HG03280 (cell line): ENCODE measurements at regions not wholly inside any gene's neighbourhood (a gene's known extent, or its start where the extent isn't known, plus 50 kb on each side); places are given as distances from the start of the nearest gene placed in this dataset.
A peak's percentile ranks its signal among the peaks of the same experiment; 100 is the strongest.

Experiments
- ATAC-seq: cut with Tn5 transposase; IDR thresholded peaks from one replicate; pipeline ENCODE4 v1.9.1; 2021; ENCODE audit warnings: mild to moderate bottlenecking, moderate library complexity; ENCODE audit not compliant: unreplicated experiment

GRCh38 chr7:119350334-119350733 lies 922.6 kb upstream of the KCND2 start:
- no peak for ATAC-seq

- ATAC-seq: no peak
Measured at GRCh38 chr7:119351320-119351719, 921.7 kb upstream of the KCND2 start.

- no peak for ATAC-seq
Measured at GRCh38 chr7:119374436-119374835, 898.5 kb upstream of the KCND2 start.

- no peak for ATAC-seq
Measured at GRCh38 chr7:119377861-119378260, 895.1 kb upstream of the KCND2 start.

DNA sequence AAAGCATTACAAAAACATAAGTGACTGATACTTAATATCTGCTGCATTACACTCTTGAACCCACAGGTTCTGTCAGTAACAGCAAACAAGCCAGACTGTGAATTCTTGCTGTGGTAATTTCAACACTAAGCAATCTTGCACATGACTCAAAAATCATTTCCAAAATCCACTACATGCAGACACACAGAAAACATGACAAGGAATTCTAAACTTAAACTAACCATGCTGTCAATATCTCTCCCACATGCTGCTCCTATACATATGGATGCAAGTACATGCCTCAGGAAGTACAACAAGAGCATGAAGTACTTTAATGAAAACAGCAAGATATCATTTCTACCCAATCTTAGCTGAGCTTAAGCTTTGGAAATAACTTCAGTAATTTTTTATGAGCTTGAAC lies 890.2 kb upstream of the KCND2 start:
- ATAC-seq: no peak

GRCh38 chr7:119395024-119395423 lies 878.0 kb upstream of the KCND2 start:
- no peak for ATAC-seq

GRCh38 chr7:119397156-119397555 lies 875.8 kb upstream of the KCND2 start:
- ATAC-seq: peak; percentile 80

DNA sequence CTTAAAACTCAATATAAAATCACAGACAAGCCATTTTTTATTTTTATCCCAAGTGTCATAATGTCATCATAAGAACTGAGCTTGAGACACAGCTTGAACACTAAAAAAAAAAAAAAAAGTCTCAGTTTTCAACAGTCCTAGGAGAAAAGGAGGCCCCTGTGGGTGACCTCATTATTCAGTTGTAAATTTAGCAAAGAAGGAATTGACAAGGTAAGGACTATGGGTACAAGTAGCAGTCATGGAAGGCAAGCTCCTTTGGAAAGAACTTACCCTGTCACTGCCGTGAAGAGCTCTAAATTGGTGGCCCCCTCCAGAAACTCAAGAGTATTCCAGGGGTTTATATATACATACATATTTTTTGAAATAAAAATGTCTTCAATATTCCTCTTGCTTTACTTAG lies 864.4 kb upstream of the KCND2 start:
- ATAC-seq: no peak

DNA sequence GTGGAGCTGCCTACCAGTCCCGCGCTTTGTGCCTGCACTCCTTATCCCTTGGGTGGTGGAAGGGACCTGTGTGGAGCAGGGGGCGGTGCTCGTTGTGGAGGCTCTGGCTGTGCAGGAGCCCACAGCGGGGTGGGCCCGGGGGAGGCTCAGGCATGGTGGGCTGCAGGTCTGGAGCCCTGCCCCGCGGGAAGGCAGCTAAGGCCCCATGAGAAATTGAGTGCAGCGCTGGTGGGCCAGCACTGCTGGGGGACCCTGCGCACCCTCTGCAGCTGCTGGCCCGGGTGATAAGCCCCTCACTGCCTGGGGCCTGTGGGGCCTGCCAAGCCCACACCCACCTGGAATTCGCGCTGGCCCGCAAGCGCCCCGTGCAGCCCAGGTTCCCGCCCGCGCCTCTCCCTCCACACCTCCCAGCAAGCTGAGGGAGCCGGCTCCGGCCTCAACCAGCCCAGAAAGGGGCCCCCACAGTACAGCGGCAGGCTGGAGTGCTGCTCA lies 859.6 kb upstream of the KCND2 start:
- no peak for ATAC-seq

DNA sequence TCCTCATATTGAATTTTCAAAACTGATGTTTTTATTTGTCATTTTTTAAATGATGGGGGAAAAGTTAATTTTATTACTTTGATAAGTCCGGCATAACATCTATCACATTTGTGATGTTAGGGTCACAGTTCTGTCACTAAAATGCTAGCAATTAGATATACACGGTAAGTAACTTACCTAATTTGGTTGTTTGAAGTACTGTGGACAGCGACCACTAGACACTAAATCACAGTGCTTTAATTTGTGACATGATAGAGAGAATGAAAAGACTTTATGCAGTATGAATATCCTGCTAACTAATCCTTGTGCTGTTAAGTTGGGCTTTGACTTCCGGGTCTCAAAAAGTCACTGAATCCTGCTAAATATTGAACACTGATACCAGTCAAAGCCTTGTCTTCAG lies 857.3 kb upstream of the KCND2 start:
- no peak for ATAC-seq

- no peak for ATAC-seq
Measured at GRCh38 chr7:119421657-119422056, 851.3 kb upstream of the KCND2 start.

GRCh38 chr7:119436882-119437281 lies 836.1 kb upstream of the KCND2 start:
- peak; percentile 50 for ATAC-seq

- no peak for ATAC-seq
Measured at GRCh38 chr7:119438315-119438714, 834.7 kb upstream of the KCND2 start.

DNA sequence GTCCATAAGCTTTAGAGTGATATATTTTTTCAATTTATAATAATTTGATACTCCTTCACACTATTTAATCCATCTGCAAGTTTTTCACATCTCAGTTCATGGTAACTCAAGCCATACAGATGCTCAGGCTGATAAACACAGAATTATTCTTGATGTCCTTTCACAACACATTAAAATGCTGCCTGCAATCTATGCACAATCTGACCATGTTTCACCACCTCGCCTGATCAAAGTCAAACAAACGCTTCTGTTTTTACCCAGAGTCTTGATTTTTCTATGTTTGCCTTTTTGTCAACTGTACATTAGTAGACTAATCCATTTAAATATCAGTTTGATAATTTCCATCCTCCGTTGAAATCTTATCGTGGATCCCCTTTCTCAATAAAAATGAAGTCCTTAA lies 833.8 kb upstream of the KCND2 start:
- ATAC-seq: no peak

DNA sequence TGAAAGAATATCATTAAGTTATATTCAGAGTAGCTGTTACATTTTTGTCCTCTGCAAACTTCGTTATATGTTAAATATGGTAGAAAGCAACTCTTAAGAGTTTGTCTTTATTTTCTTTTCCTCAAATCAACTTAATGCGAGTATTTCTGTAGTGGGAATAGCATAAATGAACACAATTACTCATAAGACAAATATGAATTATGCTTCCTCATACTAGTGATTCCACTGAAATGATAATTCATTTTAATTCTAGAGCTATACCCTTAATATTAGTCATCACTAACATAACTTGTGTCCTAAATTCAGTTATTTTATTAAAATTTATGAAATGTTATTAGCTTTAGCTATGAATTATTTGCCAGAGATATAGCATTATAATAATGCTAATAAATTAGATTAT lies 820.6 kb upstream of the KCND2 start:
- ATAC-seq: no peak

DNA sequence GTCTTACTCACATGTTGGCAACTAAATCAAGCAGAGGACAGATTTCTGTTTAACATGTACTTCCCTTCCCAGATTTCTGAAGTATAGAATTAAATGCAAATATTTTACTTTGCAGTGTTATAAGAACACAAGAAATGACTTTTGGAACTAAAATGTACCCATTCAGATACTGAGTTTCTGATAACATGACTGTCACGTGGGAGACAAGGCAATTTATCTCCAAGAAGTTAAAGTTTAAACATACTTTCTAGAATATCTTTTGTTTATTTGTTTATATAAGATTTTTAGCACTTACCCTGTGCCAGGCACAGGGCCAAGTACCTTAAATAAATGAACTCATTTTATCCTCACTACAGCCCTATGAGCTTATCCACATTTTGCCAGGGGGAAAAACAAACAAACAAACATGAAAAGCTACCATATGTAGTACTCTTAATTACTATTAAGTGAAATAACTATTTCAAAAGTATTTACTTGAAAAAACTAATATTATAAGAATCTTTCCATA lies 807.1 kb upstream of the KCND2 start:
- ATAC-seq: no peak

- no peak for ATAC-seq
Measured at GRCh38 chr7:119472408-119473038, 800.5 kb upstream of the KCND2 start.

- peak; percentile 98 for ATAC-seq
Measured at GRCh38 chr7:119482209-119482608, 790.8 kb upstream of the KCND2 start.

GRCh38 chr7:119482671-119483070 lies 790.3 kb upstream of the KCND2 start:
- no peak for ATAC-seq

- no peak for ATAC-seq
Measured at GRCh38 chr7:119483364-119483763, 789.6 kb upstream of the KCND2 start.

- ATAC-seq: no peak
Measured at GRCh38 chr7:119514326-119514725, 758.6 kb upstream of the KCND2 start.

GRCh38 chr7:119515214-119515613 lies 757.8 kb upstream of the KCND2 start:
- no peak for ATAC-seq

DNA sequence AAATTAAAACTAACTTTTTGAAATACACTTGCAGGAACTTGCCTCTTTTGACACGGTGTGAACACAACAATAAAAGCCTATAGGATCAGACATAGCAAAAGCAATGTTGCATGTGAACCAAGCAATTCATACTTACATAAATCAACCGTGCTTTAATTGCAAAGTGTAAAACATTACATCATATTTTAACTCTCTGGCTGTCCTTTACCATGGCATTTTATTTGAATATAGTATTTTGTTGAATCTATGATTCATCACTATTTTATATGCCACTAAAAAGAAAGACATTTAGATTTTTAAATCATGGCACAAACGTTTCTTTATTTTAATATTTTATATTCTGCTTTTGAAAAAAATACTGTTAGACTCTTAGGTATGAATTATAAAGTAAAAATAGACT lies 757.0 kb upstream of the KCND2 start:
- ATAC-seq: no peak
